ENCODE measurements at regions not wholly inside any gene's neighbourhood (a gene's known extent, or its start where the extent isn't known, plus 50 kb on each side); places are given as distances from the start of the nearest gene placed in this dataset.

DNA sequence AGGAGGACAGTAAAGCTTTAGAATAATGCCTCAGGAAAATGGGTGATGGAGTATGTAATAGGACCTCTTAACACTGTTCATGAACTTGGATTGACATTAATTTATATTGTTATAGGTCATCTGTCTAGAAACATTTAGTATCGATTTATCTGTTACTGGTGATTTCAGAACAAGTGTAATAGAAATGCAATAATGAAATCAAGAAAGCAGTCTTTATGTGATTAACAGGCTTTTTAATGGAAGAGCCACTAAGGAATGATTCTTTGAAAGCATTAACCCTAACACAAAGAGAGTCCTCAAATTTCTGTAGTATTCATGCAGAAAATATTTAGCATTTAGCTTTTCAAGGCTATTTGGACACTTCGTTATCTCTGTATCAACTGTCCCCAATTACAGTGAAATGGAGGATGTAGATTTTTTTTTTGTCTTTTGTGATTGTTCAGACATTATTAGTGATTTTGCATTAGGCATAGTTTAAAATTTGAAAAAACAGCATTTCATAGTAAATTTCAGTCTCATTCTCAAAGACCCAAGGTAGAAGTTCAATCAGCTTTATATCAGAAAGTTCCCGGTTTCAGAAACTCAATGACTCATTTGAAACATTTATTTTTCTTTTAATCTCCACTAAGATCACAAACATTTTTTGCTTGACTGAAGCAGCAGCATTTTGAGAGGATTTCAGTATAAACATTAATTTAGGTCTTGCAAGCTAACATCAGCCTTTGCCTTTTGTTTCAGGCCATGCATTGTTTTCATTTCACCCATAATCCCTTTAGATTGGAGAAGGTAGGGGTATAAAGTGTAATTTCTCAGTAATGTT, 56.3 kb downstream of the AGTR2 start:
- ChIA-PET POLR2A (no interaction called here), CTCF (no interaction called here)
- Histone ChIP-seq H3K36me3 (ENCODE audit: control insufficient read depth in 2 of 2, insufficient read depth in 1 of 2, low read length in 2 of 2) (no peaks in the 10 kb centered on the region), H3K9me3 (ENCODE audit: control insufficient read depth, insufficient read depth, low read depth, low read length) (no peaks in the 10 kb centered on the region), H3K4me3 (ENCODE audit: low read depth, low read length) (no peak overlapping the region), H3K4me1 (ENCODE audit: control insufficient read depth, insufficient read depth, low read length) (no peaks in the 10 kb centered on the region), H3K27ac (ENCODE audit: extremely low read depth, low read depth, low read length) (no peak overlapping the region)
- TF ChIP-seq ZNF223 (tag by site-specific recombination; IDR thresholded peaks at IDR 0.05): no peak
- TF ChIP-seq, protein P1, sequence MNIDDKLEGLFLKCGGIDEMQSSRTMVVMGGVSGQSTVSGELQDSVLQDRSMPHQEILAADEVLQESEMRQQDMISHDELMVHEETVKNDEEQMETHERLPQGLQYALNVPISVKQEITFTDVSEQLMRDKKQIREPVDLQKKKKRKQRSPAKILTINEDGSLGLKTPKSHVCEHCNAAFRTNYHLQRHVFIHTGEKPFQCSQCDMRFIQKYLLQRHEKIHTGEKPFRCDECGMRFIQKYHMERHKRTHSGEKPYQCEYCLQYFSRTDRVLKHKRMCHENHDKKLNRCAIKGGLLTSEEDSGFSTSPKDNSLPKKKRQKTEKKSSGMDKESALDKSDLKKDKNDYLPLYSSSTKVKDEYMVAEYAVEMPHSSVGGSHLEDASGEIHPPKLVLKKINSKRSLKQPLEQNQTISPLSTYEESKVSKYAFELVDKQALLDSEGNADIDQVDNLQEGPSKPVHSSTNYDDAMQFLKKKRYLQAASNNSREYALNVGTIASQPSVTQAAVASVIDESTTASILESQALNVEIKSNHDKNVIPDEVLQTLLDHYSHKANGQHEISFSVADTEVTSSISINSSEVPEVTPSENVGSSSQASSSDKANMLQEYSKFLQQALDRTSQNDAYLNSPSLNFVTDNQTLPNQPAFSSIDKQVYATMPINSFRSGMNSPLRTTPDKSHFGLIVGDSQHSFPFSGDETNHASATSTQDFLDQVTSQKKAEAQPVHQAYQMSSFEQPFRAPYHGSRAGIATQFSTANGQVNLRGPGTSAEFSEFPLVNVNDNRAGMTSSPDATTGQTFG (tag by site-specific recombination; IDR thresholded peaks at IDR 0.05; ENCODE audit: borderline replicate concordance): no peak
- TF ChIP-seq SP3 (tag by site-specific recombination; IDR thresholded peaks at IDR 0.05): no peak
- no peak for TF ChIP-seq ZNF513 (tag by site-specific recombination; IDR thresholded peaks at IDR 0.05)
- no peak for TF ChIP-seq ZNF629 (tag by site-specific recombination; IDR thresholded peaks at IDR 0.05)
- no peak for TF ChIP-seq ZNF768 (tag by site-specific recombination; IDR thresholded peaks at IDR 0.05)
- TF ChIP-seq ZFP69B (tag by site-specific recombination; IDR thresholded peaks at IDR 0.05): no peak
- TF ChIP-seq ZNF664 (tag by site-specific recombination; IDR thresholded peaks at IDR 0.05): no peak
- TF ChIP-seq KLF17 (tag by site-specific recombination; IDR thresholded peaks at IDR 0.05): no peak
- TF ChIP-seq ZBTB44 (tag by site-specific recombination; IDR thresholded peaks at IDR 0.05): no peak
- no peak for TF ChIP-seq ZFHX2 (tag by site-specific recombination; conservative IDR thresholded peaks at IDR 0.05)
- TF ChIP-seq ZNF16 (tag by site-specific recombination; IDR thresholded peaks at IDR 0.05; ENCODE audit: low read depth): no peak

- peaks cover 2% of the 10 kb centered on the region for H3K9me3 ChIP-seq (ENCODE audit: control insufficient read depth, insufficient read depth, low read depth, low read length)
- H3K36me3 ChIP-seq (ENCODE audit: control insufficient read depth in 2 of 2, insufficient read depth in 1 of 2, low read length in 2 of 2): no peaks in the 10 kb centered on the region
- ChIA-PET POLR2A (no interaction called here), CTCF (no interaction called here)
- no peak overlapping the region for H3K27ac ChIP-seq (ENCODE audit: extremely low read depth, low read depth, low read length)
- no peak overlapping the region for H3K4me3 ChIP-seq (ENCODE audit: low read depth, low read length)
- H3K4me1 ChIP-seq (ENCODE audit: control insufficient read depth, insufficient read depth, low read length): no peaks in the 10 kb centered on the region
- TF ChIP-seq ZNF433 (tag by site-specific recombination; IDR thresholded peaks at IDR 0.05; ENCODE audit: low read depth) (no peak), ZNF311 (tag by site-specific recombination; IDR thresholded peaks at IDR 0.05; ENCODE audit: borderline replicate concordance) (no peak), ZNF169 (tag by site-specific recombination; IDR thresholded peaks at IDR 0.05) (no peak), ZEB2 (tag by site-specific recombination; IDR thresholded peaks at IDR 0.05) (no peak), SALL2 (tag by site-specific recombination; IDR thresholded peaks at IDR 0.05; ENCODE audit: borderline replicate concordance) (no peak), ZNF239 (tag by site-specific recombination; IDR thresholded peaks at IDR 0.05) (no peak), SP7 (tag by site-specific recombination; IDR thresholded peaks at IDR 0.05) (no peak), KLF16 (tag by site-specific recombination; IDR thresholded peaks at IDR 0.05) (no peak), OVOL3 (tag by site-specific recombination; IDR thresholded peaks at IDR 0.05) (no peak), SCRT2 (tag by site-specific recombination; IDR thresholded peaks at IDR 0.05) (no peak), ZNF184 (tag by site-specific recombination; IDR thresholded peaks at IDR 0.05) (no peak), RBAK (tag by site-specific recombination; IDR thresholded peaks at IDR 0.05) (no peak)
- TF ChIP-seq, protein P2, sequence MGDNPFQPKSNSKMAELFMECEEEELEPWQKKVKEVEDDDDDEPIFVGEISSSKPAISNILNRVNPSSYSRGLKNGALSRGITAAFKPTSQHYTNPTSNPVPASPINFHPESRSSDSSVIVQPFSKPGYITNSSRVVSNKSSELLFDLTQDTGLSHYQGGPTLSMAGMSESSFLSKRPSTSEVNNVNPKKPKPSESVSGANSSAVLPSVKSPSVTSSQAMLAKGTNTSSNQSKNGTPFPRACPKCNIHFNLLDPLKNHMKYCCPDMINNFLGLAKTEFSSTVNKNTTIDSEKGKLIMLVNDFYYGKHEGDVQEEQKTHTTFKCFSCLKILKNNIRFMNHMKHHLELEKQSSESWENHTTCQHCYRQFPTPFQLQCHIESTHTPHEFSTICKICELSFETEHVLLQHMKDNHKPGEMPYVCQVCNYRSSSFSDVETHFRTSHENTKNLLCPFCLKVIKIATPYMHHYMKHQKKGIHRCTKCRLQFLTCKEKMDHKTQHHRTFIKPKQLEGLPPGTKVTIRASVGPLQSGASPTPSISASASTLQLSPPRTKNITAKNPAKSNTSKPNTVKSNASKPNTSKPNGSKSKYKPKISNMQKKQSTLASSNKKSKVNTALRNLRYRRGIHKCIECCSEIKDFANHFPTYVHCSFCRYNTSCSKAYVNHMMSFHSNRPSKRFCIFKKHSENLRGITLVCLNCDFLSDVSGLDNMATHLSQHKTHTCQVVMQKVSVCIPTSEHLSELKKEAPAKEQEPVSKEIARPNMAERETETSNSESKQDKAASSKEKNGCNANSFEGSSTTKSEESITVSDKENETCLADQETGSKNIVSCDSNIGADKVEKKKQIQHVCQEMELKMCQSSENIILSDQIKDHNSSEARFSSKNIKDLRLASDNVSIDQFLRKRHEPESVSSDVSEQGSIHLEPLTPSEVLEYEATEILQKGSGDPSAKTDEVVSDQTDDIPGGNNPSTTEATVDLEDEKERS (tag by site-specific recombination; IDR thresholded peaks at IDR 0.05): no peak
Observed at GRCh38 chrX:116230130-116230898, 59.8 kb downstream of the AGTR2 start.
